ENCODE measurements at regions not wholly inside any gene's neighbourhood (a gene's known extent, or its start where the extent isn't known, plus 50 kb on each side); places are given as distances from the start of the nearest gene placed in this dataset.

GRCh38 chr10:59524348-59524747 is 162.0 kb upstream of the FAM13C start:
- Histone ChIP-seq H3K9me3 (no peaks in the 10 kb centered on the region), H3K4me2 (no peak overlapping the region), H3K4me3 (ENCODE audit: low read depth in 2 of 2, low read length in 1 of 2) (no peak overlapping the region), H3K4me1 (ENCODE audit: control insufficient read depth in 1 of 2, insufficient read depth in 2 of 2, low read depth in 1 of 2, low read length in 1 of 2) (no peaks in the 10 kb centered on the region), H3F3A (replicated peaks; ENCODE audit: insufficient read depth) (no peaks in the 10 kb centered on the region), H2AFZ (ENCODE audit: low read depth) (no peak overlapping the region), H3K36me3 (replicated peaks in 1 of 2; ENCODE audit: control insufficient read depth in 1 of 2, insufficient read depth in 2 of 2, low read length in 1 of 2) (no peaks in the 10 kb centered on the region), H3K27me3 (ENCODE audit: insufficient read depth) (no peaks in the 10 kb centered on the region), H3K9me2 (no peaks in the 10 kb centered on the region), H3K27ac (ENCODE audit: low read depth in 2 of 2, low read length in 1 of 2) (no peak overlapping the region), H3K9ac (no peak overlapping the region), H3K79me2 (ENCODE audit: insufficient read depth) (no peaks in the 10 kb centered on the region), H4K20me1 (ENCODE audit: insufficient read depth) (no peaks in the 10 kb centered on the region)
- ChIA-PET POLR2A (no interaction called here), CTCF (interaction anchor here (1.3 kb wide), 1 partner anchor 16 kb away, joined by 3 read pairs; no protein-coding TSS in a partner anchor)
- 30% methylated on average over 1 of the region's 1 CpG for WGBS (ENCODE audit: low lambda C conversion rate)
- TF ChIP-seq RFX5 (IDR thresholded peaks at IDR 0.05; ENCODE audit: low read length) (no peak), SIN3A (IDR thresholded peaks at IDR 0.05; ENCODE audit: borderline replicate concordance, low read depth, low read length) (no peak), CHD2 (IDR thresholded peaks at IDR 0.05; ENCODE audit: low read length, partially characterized antibody) (no peak), USF2 (IDR thresholded peaks at IDR 0.05; ENCODE audit: borderline replicate concordance, low read depth, low read length) (no peak), EP300 (IDR thresholded peaks at IDR 0.05; ENCODE audit: borderline replicate concordance in 1 of 2, low read depth in 1 of 2, low read length in 1 of 2) (no peak), USF1 (IDR thresholded peaks at IDR 0.05; ENCODE audit: borderline replicate concordance, low read depth) (no peak)
- DNase-seq = no peak

- Histone ChIP-seq H2AFZ (ENCODE audit: low read depth) (no peak overlapping the region), H3K4me3 (ENCODE audit: low read depth in 2 of 2, low read length in 1 of 2) (no peak overlapping the region), H3K36me3 (replicated peaks in 1 of 2; ENCODE audit: control insufficient read depth in 1 of 2, insufficient read depth in 2 of 2, low read length in 1 of 2) (no peaks in the 10 kb centered on the region), H3K79me2 (ENCODE audit: insufficient read depth) (no peaks in the 10 kb centered on the region), H3K9ac (no peak overlapping the region), H3K4me2 (no peak overlapping the region), H3K27ac (ENCODE audit: low read depth in 2 of 2, low read length in 1 of 2) (no peak overlapping the region), H3F3A (replicated peaks; ENCODE audit: insufficient read depth) (no peaks in the 10 kb centered on the region), H3K9me2 (no peaks in the 10 kb centered on the region), H3K4me1 (ENCODE audit: control insufficient read depth in 1 of 2, insufficient read depth in 2 of 2, low read depth in 1 of 2, low read length in 1 of 2) (no peaks in the 10 kb centered on the region), H3K9me3 (no peaks in the 10 kb centered on the region), H4K20me1 (ENCODE audit: insufficient read depth) (no peaks in the 10 kb centered on the region), H3K27me3 (ENCODE audit: insufficient read depth) (no peaks in the 10 kb centered on the region)
- 62% methylated on average over 6 of the region's 6 CpGs for WGBS (ENCODE audit: low lambda C conversion rate)
- ChIA-PET CTCF (interaction anchor here (1.3 kb wide), 1 partner anchor 15 kb away, joined by 3 read pairs; no protein-coding TSS in a partner anchor), POLR2A (no interaction called here)
- TF ChIP-seq USF1 (IDR thresholded peaks at IDR 0.05; ENCODE audit: borderline replicate concordance, low read depth) (no peak), RAD21 (IDR thresholded peaks at IDR 0.05; ENCODE audit: low read length) (no peak), ZBTB33 (IDR thresholded peaks at IDR 0.05; ENCODE audit: borderline replicate concordance, low read depth) (no peak), TCF12 (IDR thresholded peaks at IDR 0.05) (no peak), IRF3 (IDR thresholded peaks at IDR 0.05; ENCODE audit: low read depth, low read length) (no peak), MXI1 (IDR thresholded peaks at IDR 0.05; ENCODE audit: low read depth, low read length) (no peak)
- no peak for DNase-seq
Observed at GRCh38 chr10:59523851-59524250, 161.5 kb upstream of the FAM13C start.

Data from SK-N-SH (cell line).